HuH-7.5 (cell line): ENCODE measurements at regions not wholly inside any gene's neighbourhood (a gene's known extent, or its start where the extent isn't known, plus 50 kb on each side); places are given as distances from the start of the nearest gene placed in this dataset.

ENCODE experiments used
- DNase-seq: peaks from one replicate; pipeline ENCODE4 v3.0.0; 2011; ENCODE audit warnings: low spot score

DNA sequence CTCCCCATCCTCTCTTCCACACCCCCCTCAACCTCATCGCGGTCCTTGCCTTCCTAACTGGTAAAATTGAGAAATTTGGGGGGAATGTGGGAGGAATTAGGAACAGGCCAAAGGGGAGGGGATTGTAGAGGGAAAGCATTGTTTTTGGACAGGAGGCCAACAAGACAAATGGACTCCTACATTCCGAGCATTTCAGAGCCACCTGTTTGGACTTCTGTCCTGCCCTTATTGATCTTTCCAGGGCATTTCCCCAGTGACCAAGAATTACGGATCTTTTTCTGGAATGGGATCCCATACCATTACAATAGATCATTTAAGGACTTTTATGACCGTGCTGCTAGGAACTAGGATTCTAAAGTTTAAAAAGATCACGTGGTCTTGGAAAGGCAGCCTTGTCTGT lies 221.3 kb upstream of the ASIC2 start:
- DNase-seq = no peak

DNA sequence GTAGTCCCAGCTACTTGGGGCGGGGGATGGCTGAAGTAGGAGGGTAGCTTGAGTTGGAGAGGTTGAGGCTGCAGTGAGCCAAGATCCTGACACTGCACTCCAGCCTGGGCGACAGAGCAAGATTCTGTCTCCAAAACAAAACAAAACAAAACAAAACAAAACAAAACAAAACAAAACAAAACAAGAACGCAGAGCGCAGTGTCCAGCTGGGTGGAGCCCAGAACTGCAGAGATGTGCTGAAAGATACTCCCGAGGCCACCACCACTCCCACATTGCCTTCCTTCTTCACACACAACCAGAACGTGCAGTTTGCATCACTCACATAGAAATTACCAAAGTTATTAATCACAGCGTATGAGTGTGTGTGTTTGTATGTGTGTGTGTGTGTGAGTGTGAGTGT lies 222.9 kb upstream of the ASIC2 start:
- no peak for DNase-seq

DNA sequence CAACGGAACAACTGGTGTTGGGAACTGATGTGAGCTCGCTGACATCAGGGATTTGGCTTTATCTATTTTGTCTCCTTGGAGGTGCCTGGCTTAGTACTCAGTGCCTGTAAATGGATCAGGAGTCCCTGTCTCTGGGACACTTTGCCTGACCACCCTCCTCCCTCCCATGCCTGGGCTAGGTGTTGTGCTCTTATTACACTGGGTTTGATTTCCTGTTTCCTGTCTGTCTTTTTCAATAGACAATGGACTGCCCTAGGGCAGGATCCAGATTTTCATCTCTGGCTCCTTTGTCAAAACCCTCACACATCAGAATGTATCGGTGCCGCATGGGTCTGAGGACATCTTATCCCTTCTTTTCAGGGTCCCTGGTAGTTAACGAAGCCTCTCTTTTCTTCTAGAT lies 223.6 kb upstream of the ASIC2 start:
- no peak for DNase-seq

DNA sequence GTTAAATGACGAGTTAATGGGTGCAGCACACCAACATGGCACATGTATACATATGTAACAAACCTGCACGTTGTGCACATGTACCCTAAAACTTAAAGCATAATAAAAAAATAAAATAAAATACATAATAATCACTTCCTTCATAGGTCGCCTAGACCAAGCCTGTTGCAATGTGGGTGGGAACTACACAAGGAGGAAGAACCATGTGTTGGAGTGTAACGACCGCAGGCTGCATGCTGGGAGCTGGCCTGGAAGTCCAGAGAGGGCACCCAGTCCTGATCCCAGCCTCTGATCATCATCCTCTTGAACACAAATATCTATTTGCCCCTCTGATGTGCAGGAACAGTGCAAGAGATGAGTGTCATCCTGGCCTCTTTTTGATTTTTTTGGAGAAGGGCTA lies 224.7 kb upstream of the ASIC2 start:
- no peak for DNase-seq

DNA sequence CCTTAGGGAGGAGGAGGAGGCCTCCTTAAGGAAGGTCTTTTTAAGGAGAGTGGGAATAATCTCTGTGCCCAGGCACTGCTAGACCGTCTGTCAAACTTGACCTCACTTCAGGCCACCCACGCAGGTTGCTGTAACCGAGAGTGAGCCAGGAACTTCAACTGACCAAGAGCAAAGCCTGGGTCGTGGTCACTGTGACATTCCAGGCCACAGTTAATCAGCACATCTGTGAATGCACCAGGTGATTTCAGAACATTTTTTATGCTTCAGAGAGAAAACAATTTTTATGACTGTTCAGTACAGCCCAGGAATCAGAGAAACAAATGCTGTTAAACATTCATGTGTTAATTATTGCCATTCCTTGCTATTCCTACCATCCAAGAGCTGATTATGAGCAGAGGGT lies 226.6 kb upstream of the ASIC2 start:
- no peak for DNase-seq

DNA sequence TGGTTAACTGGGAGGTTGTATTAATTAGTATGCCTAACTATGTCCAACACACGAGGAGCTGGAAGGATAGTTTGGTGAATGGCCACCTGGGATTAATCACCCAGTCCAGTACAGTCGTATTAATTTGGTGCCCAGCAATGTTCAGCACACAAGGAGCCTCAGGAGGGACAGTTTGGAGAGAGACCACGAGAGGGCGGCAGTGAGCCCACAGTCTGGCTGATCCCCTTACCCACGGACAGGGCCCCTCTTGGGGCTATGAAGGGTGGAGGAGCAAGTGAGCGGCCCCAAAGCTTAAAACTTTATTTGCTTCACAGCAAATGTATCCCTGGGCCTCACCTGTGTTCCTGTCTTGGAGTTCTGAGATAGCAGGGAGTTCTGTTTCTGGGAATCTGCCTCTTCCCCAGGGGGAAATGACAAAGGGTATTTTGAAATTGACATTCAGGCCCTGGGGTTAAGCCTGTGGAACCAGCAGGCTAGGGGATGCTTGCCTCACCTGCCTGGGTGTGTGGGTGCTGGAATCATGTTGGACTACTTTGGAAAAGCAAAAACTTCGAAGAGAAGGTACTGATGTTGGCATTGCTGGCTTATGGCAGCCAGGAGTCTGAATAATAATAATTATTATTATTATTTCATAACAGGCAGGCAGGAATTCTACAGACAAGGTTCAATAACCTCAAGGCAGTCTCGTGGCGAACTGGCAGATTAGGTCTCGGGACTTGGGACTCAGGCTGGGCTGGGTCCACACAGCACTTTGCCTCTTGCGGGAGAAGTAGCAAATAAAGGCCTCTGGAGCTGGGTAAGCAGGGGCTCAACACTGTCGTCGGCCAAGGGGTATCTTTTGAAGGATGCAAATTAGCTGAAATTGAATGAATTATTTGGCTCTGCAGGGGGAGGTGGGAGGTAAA lies 227.6 kb upstream of the ASIC2 start:
- DNase-seq = peak; percentile 22

DNA sequence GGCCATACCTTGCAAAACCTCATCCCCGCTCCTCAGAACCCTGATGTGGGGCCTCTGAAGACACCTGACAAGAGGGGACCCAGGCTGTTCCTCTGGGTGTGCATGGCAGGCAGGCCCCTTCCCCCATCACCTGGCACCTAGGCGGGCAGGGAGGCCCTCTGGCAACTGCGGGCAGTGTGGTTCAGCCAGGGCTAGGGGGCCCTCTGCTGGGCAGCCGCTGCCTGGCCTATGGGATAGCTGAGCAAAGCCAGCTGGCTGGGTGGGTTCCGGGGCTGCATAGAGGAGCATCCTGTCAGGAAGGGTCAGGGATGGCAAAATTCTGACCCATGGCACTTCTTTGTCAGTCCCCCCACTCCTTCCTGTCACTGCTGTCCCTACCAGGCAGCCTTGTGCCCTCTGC lies 228.7 kb upstream of the ASIC2 start:
- no peak for DNase-seq

DNA sequence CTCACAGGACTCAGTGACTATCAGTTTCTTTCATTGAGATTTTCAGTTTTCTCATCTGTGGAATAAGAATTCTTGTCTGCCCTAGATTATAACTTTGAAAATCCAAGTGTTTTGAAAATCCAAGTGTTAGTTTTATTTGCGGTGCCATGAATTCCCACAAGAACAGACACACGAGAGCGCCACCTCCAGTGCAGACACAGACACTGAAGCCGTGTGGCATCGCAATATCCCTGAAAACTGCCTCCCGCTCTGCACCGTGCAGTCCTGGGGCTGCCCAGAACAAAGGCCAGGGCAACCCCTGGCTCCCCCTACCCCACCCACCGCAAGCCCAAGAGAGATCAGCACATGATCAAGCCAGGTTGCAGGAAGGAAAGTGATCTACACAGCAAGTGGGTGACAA lies 229.5 kb upstream of the ASIC2 start:
- no peak for DNase-seq

DNA sequence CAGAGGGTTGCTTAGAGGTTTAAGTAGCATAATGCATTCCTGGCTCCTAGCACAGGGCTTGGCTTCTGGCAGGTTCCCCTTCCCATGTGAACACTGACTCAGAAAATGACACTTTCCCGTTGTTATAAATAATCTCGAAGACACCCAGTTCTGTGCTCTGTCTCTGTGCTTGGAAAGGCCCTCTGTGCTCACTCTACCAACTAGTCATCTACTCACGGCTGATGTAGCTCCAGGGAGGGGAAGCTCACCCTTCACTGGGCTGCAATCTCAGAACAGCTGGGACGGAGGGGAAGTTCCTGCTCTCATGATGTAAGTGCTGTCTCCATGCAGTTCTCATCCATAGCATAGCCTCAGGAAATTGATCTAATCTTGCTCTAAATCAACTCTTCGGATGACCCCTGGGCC lies 230.5 kb upstream of the ASIC2 start:
- DNase-seq = no peak

DNA sequence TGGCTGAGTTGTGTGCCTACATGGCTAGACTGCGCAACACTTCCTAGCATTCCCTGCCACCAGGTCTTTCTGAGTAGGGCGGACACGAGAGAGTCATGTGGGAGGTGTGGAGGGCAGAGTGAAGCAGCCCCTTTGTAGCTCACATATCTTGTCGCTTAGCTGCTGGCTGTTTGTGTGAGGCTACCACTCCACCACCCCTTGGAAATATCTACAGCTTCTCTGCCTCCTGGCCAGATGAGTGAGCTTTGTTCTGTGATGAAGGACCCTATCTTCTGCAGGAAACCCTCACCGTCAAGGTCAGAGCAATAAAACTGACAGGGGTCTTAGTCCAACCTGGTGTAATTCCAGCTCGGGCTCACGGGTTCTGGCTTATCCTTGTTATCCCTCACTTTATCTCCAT lies 232.1 kb upstream of the ASIC2 start:
- DNase-seq = no peak

DNA sequence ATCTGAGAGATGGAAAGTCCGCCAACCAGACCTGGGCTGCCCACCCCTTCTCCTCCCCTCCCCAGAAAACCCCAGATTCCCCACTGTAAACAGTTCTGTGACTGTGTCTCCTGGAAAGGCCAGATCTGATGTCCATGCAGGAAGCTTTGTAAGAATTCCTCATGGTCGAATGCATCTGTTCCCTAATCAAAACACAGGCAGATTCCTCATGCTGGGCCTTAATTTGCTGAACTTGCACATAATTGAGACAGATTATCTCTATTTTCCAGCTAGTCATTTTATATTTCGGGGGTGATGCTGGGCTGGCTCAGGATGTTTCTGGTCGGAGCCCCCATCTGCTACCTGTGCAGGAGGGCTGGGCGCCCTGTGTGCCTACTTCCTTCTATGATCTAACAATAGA lies 233.6 kb upstream of the ASIC2 start:
- DNase-seq = no peak

DNA sequence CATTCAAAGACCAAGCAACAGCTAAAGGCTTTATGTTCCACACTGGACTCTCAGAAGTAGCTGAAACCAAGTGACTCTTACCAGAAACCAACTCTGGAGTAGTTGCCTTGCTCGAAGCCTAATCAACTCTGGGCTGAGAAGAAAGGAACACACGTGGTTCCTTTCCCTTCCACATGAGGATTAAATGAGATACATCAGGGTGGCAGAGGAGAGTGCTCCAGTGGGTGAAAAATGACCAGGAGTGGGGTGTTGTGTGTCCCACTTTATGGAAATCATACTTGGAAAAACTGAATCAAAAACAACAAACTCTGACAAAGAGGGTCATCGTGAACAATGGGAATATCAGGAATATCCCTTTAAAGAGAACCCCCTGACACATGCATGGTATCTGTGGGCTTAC lies 234.2 kb upstream of the ASIC2 start:
- no peak for DNase-seq

DNA sequence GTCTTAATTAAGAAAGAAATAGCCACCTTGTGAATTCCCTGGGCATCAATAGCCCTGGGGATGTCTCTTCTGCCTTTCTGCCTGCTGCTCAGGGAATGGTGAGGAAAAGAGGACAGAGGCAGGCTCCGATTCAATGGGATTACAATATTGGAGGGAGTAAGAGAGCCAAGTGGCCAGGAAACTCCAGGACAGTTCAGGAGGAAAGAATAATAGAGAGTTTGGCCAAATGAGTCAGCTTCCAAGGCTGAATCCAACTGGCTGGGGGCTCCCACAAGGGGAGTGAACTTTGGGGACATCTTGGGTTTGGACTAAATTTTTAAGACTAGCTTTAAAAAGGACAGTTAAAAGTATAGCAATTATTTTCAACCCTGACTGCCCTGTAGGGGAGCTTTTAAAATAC lies 235.8 kb upstream of the ASIC2 start:
- DNase-seq = no peak

DNA sequence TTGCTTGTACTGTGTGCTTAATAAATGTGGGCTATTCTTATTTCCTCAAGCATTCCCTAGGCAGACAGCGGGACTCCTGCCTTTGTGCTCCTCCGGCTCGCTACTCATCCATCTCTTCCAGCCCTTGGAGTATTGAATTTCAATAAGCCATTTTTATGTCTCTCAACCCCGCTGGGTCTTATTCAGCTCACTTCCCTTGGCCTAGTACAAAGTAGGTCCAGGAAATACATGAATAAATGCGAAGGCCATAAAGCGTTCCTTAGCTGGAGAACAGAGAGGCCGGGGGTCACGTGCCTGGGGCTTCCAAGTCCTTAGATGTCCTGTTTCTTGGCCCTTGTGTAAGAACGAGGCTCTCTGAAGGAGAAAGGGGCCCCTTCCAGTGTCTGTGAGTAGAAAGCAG lies 236.7 kb upstream of the ASIC2 start:
- no peak for DNase-seq

DNA sequence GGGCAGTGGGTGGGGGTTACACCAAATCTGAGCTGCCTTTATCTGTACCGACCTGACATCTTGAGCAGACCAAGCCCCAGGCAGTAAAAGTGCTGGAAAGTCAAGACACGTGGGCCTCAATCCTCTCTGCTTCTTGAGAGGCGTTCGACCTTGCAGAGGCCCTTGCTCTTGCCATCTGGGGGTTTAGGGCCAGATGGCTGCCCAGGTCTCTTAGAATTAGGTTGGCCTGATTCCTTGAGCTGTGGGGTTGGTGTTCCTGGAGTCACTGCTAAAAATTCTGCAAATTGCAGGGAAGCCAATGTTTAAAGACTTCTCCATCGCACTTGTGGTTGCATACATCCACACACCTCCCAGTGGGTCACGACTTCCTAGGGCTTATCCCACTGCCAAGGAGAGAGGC lies 238.2 kb upstream of the ASIC2 start:
- DNase-seq = no peak

DNA sequence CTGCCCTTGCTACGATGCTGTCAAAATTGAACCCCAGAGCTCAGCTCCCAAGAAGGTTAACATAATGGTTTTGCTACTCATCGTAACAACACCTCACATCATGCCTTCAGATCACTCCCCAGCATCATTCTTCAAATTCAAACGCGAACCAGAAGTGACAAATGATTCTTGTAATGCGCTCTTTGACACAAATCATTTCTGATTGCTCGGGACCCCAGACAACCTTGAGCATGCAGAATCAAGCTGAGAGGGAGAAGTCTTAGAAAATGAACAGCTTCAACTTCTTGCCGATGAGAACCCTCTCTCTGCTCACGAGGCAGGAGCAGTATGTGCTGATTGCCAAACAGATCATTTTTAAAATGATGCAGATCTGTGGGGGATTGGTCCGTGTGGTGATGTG lies 241.0 kb upstream of the ASIC2 start:
- no peak for DNase-seq

DNA sequence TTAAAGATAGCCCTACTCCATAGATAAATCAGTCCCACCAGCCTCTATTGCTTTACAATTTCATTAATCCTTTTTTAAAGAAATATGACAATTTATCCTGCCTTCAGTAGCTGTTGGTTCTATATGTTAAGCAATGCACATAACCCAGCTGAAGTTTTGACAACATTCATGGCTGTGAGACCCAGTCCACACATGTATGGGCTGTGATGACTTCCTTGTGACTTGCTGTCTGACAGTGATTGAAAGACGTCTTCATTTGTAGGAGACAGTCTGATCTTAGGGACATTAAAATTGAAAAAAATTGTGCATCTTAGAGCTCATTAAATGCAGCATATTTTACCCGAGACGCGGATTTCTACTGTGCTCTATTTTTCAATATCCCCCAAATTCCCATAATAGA lies 252.0 kb upstream of the ASIC2 start:
- no peak for DNase-seq

DNA sequence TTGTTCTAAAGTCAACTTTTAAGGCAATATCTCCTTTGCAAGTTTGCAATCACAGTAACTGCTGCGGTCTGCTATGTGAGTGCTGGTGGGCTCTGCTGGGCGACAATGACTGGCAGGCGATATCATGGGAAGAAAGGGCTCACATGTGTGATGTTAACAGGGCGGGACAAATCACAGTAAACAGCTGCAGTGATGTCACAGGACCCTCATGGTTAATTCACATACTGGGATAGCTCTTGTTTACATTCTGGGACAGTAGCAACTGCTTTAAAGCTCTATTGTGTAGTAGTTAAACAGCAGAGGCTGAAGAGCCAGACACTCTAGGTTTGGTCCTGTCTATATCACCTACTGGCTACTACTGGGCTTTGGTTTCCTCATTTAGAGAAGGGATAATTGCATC lies 257.2 kb upstream of the ASIC2 start:
- DNase-seq = no peak

DNA sequence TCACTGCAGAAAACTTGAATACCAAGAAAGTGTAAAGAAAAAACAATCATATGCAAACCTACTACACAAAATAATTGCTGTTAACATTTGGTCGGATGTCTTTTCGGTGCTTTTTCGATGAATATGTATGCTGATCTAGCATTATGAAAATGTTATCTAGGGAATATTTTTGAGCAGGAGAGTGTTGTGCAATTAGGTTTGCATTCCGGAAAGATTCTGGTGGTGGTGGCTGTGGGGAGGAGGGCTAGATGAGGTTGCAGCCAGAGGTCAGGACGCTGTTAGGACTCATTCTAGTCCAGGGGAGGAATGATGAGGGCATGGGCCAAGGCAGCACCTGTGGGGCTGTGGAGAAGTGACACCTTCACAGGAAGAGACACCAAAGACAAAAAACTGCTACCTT lies 258.0 kb upstream of the ASIC2 start:
- no peak for DNase-seq

DNA sequence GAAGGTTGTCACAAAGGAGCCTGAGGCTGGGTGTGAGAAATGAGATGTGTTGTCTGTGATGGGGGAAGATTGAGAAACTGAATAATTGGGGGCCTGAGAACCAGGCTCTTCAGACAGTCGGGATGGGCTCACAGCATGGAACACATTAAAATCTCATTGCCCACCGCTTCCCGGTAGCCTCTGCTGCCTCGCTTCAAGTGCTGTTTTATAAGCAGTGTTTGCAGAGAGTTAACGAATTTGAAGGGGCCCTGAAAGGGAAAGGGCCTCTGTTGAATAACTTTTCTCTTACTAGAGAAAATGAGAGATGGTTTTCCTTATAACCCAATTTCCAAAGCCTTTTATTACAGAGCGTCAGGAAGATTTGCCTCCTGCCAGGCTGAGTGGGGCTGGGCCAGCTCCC lies 258.8 kb upstream of the ASIC2 start:
- DNase-seq = no peak

DNA sequence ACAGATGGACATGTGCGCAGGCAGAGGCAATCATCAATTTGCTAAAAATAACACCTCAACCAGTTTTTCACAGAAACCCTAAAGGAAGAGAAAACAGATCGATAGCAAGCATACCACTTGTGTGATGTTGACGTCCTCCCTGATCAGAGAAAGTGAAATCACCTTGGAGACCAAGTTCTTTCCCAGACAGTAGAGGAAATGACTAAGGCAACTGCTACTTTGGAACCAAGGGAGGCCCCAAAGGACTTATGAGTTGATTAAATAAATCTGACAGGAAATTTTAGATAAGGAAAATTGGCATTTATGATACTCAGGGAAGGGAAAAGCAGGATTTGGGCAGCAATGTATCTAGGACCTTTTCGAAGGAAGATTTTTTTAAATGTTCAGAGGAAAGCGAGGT lies 267.1 kb upstream of the ASIC2 start:
- DNase-seq = no peak

DNA sequence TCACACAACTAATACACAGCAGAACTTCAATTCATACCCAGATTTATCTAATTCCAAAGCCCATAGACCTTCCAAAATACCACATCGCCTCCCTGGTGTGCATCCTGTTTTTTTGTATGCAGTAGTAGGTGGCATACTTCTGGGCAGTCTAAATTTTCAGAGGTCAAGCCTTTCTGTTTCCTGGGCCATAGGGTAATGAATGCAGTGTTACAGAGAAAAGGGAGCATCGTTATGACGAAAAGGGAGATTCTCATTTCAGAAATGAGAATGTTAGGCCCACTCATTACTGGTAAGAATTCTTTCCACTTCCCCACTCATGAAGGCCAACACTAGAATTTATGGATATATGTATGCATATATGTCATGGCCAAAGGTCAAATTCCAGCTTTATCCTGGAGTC lies 267.8 kb upstream of the ASIC2 start:
- no peak for DNase-seq

DNA sequence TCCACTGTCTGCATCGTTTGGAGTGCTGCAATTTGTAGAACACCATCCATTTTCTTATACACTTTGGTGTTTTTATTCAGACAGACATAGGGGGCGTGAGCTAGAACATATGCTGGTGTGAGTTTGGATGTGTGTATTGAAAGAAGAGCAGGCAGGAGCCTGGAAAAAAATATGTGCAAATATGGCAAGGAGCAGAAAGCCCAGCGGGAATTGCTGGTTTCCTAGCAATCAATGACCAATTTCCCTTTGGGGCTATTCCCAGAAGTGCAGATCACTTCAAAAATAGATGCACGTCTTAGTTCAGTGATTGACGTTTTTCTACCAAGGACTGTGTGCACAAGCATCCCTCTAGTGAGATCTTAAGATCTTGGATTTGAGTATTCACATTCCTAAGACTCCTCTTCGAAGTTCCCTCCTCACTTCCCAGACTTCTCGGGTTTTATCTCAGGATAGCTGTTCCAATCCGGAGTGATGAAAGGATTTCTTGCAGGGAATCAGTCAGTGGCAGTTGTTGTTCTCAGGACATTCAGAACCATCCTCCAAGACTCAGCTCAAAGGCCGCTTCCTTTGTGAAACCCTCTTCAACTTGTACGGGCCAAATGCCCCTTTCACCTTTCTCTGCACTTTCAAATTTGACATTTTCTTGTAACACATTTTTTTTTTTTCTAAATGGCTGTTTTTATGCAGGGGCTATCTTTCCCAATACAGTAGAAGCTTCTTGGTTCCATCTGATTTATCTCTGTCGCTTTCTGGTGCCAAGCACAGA lies 268.7 kb upstream of the ASIC2 start:
- DNase-seq = no peak

DNA sequence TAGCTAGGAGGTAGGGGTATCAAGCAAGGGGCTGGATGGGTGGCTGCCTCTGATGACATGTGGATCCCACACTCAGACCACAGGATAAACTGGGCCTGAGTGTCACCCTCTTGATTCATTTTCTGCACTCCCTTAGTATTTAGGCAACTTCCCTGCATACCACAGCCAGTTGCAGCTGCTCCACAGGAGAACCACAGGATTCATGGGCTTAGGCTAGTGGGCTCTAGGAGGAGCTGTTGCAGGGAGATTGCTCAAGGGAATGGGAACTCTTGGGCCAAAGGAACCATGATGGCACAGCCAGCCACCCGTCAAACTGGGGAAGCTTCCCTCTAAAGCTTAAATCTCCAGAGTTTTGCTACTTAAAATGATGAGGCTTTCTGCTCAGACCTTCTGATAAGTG lies 269.7 kb upstream of the ASIC2 start:
- DNase-seq = no peak
